ENCODE measurements at regions not wholly inside any gene's neighbourhood (a gene's known extent, or its start where the extent isn't known, plus 50 kb on each side); places are given as distances from the start of the nearest gene placed in this dataset.

GRCh38 chr13:112014857-112015256, 52.1 kb upstream of the SOX1 start:
- WGBS: 71% methylated on average over 27 of the region's 30 CpGs
- intact Hi-C loops (cut with DNase I): no loop called here
- peaks cover 0 to 14% (median 0%) of the 10 kb centered on the region in 4 donors for H3K27me3 ChIP-seq
- H3K9me3 ChIP-seq: no peaks in the 10 kb centered on the region
- H3K27ac ChIP-seq (replicated peaks in 1 of 4): no peak overlapping the region
- TF ChIP-seq POLR2A (IDR thresholded peaks at IDR 0.05; ENCODE audit: low read depth) (no peak), CTCF (IDR thresholded peaks at IDR 0.05) (no peak), EP300 (IDR thresholded peaks at IDR 0.05) (no peak), POLR2AphosphoS5 (IDR thresholded peaks at IDR 0.05) (no peak)
- no peak overlapping the region for H3K4me3 ChIP-seq
- H3K4me1 ChIP-seq: no peaks in the 10 kb centered on the region
- peak; percentile 94 for DNase-seq (ENCODE audit: extremely low spot score)
- no peaks in the 10 kb centered on the region for H3K36me3 ChIP-seq

Data from esophagus muscularis mucosa (tissue), 4 donors.